Activated B cell treated with CpG ODN at 0.5 μM for 24 hours (primary cell): ENCODE measurements at regions not wholly inside any gene's neighbourhood (a gene's known extent, or its start where the extent isn't known, plus 50 kb on each side); places are given as distances from the start of the nearest gene placed in this dataset.

Experiments
- ATAC-seq: fragments of 200-7000 bp; cut with Tn5 transposase; one replicate; pipeline ENCODE4 v1.10.0; 2021; ENCODE audit warnings: low read depth, mild to moderate bottlenecking, moderate library complexity
- CTCF ChIA-PET: fragments of 350-600 bp; sonication (Branson Sonifier 250); formaldehyde crosslinking; loops from one replicate; lab custom pipeline; 2021; ENCODE audit warnings: antibody characterized with exemption; lab: Charles Lee
- POLR2A ChIA-PET: fragments of 350-600 bp; sonication (Branson Sonifier 250); formaldehyde crosslinking; loops from one replicate; lab custom pipeline; 2021; ENCODE audit warnings: antibody characterized with exemption; lab: Charles Lee
- DNase-seq: peaks from one replicate; pipeline ENCODE4 v3.0.0; 2022
- H3K27ac Mint-ChIP-seq: one replicate; pipeline ENCODE4 v1.8.0; 2020; ENCODE audit warnings: mixed read lengths
- H3K27me3 Mint-ChIP-seq: one replicate; pipeline ENCODE4 v1.8.0; 2021; ENCODE audit warnings: mixed read lengths
- H3K36me3 Mint-ChIP-seq: one replicate; pipeline ENCODE4 v1.8.0; 2021; ENCODE audit warnings: low read depth, mixed read lengths
- H3K4me1 Mint-ChIP-seq: one replicate; pipeline ENCODE4 v1.8.0; 2021; ENCODE audit warnings: mixed read lengths
- H3K4me3 Mint-ChIP-seq: one replicate; pipeline ENCODE4 v1.8.0; 2020; ENCODE audit warnings: mild to moderate bottlenecking, mixed read lengths
- H3K9me3 Mint-ChIP-seq: one replicate; pipeline ENCODE4 v1.8.0; 2020; ENCODE audit warnings: mixed read lengths
- intact Hi-C: fragments of 100-400 bp; cut with micrococcal nuclease; formaldehyde crosslinking; loops from one replicate; pipeline ENCODE4 v1.15.1; 2024
- TF ChIP-seq, protein P1 (sequence below): fragments of 200-600 bp; IDR thresholded peaks from one replicate; pipeline ENCODE4 v1.8.0; 2022; ENCODE audit warnings: antibody characterized with exemption, mild to moderate bottlenecking

- H3K9me3 Mint-ChIP-seq = peaks cover 4% of the 10 kb centered on the region
- H3K27ac Mint-ChIP-seq = no peak overlapping the region
- H3K36me3 Mint-ChIP-seq = no peaks in the 10 kb centered on the region
- no peaks in the 10 kb centered on the region for H3K27me3 Mint-ChIP-seq
- no peaks in the 10 kb centered on the region for H3K4me1 Mint-ChIP-seq
- TF ChIP-seq, protein P1, sequence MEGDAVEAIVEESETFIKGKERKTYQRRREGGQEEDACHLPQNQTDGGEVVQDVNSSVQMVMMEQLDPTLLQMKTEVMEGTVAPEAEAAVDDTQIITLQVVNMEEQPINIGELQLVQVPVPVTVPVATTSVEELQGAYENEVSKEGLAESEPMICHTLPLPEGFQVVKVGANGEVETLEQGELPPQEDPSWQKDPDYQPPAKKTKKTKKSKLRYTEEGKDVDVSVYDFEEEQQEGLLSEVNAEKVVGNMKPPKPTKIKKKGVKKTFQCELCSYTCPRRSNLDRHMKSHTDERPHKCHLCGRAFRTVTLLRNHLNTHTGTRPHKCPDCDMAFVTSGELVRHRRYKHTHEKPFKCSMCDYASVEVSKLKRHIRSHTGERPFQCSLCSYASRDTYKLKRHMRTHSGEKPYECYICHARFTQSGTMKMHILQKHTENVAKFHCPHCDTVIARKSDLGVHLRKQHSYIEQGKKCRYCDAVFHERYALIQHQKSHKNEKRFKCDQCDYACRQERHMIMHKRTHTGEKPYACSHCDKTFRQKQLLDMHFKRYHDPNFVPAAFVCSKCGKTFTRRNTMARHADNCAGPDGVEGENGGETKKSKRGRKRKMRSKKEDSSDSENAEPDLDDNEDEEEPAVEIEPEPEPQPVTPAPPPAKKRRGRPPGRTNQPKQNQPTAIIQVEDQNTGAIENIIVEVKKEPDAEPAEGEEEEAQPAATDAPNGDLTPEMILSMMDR = no peak
- CTCF ChIA-PET = no interaction called here
- DNase-seq (no peak), ATAC-seq (no peak)
- no peak overlapping the region for H3K4me3 Mint-ChIP-seq
- POLR2A ChIA-PET = no interaction called here
- intact Hi-C loops = no loop called here
These were observed 350.1 kb upstream of the NBEA start for GRCh38 chr13:34591900-34592529.

GRCh38 chr13:34593658-34594057, 348.4 kb upstream of the NBEA start:
- ChIA-PET POLR2A (no interaction called here), CTCF (no interaction called here)
- Mint-ChIP-seq H3K4me1 (no peaks in the 10 kb centered on the region), H3K9me3 (peaks cover 4% of the 10 kb centered on the region), H3K4me3 (no peak overlapping the region), H3K36me3 (no peaks in the 10 kb centered on the region), H3K27me3 (no peaks in the 10 kb centered on the region), H3K27ac (no peak overlapping the region)
- TF ChIP-seq, protein P1 = no peak
- DNase-seq = no peak
- ATAC-seq = no peak
- intact Hi-C loops = no loop called here

GRCh38 chr13:34594507-34594906, 347.6 kb upstream of the NBEA start:
- ChIA-PET CTCF (no interaction called here), POLR2A (no interaction called here)
- TF ChIP-seq, protein P1 = no peak
- Mint-ChIP-seq H3K27ac (no peak overlapping the region), H3K27me3 (no peaks in the 10 kb centered on the region), H3K4me3 (no peak overlapping the region), H3K36me3 (no peaks in the 10 kb centered on the region), H3K4me1 (no peaks in the 10 kb centered on the region), H3K9me3 (peaks cover 4% of the 10 kb centered on the region)
- intact Hi-C loops = no loop called here
- ATAC-seq = no peak
- no peak for DNase-seq

DNA sequence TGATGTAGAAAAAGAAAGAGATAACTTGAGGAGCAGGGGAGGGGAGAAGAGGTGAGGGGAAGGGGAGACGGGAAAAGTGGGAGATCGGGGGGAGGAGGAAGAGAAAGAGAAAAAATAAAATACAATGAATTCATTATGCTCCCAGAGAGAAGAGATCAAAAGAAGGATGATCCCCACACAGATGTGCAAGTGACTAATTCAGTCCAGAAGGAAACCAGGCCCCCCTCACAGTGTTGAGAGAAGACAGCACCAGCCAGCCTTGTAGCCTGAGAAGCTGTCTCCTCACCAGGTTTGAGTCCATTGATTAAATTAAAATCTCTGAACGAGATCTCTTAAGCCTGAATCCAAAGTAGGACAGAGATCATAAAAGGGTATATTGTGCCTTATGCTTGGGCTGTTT, 333.7 kb upstream of the NBEA start:
- TF ChIP-seq, protein P1 = no peak
- intact Hi-C loops = no loop called here
- ATAC-seq (no peak), DNase-seq (no peak)
- no peaks in the 10 kb centered on the region for H3K36me3 Mint-ChIP-seq
- ChIA-PET CTCF (no interaction called here), POLR2A (no interaction called here)
- no peak overlapping the region for H3K4me3 Mint-ChIP-seq
- peaks cover 2% of the 10 kb centered on the region for H3K9me3 Mint-ChIP-seq
- no peaks in the 10 kb centered on the region for H3K27me3 Mint-ChIP-seq
- H3K4me1 Mint-ChIP-seq = no peaks in the 10 kb centered on the region
- H3K27ac Mint-ChIP-seq = no peak overlapping the region

DNA sequence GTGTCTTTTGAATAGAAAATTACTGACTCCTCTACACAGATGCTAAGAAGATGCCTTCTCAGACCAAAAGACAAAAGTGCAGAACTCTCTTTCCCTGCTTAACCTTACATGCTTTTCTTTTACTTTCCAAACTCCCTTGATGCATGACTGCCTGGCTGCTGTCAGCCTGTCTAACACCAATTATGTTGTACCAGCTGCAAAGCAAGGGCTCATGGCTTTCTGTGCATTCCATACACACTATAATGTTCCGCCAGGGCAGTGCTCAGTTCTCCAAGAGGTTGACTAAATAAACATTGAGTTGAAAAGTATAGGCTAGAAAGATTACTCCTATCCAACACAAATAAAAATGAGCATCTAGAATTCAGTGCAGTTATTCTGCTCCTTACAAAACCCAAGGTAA, 330.4 kb upstream of the NBEA start:
- H3K36me3 Mint-ChIP-seq = no peaks in the 10 kb centered on the region
- H3K9me3 Mint-ChIP-seq = peaks cover 4% of the 10 kb centered on the region
- ATAC-seq (no peak), DNase-seq (no peak)
- ChIA-PET CTCF (no interaction called here), POLR2A (no interaction called here)
- no peak overlapping the region for H3K27ac Mint-ChIP-seq
- TF ChIP-seq, protein P1 = no peak
- H3K4me3 Mint-ChIP-seq = no peak overlapping the region
- H3K4me1 Mint-ChIP-seq = no peaks in the 10 kb centered on the region
- intact Hi-C loops = no loop called here
- H3K27me3 Mint-ChIP-seq = no peaks in the 10 kb centered on the region
